B cell (primary cell): ENCODE measurements at regions not wholly inside any gene's neighbourhood (a gene's known extent, or its start where the extent isn't known, plus 50 kb on each side); places are given as distances from the start of the nearest gene placed in this dataset.

Experiments
- CTCF ChIP-seq: fragments of 200-600 bp; IDR thresholded peaks from one replicate; pipeline ENCODE4 v1.8.0; 2022; ENCODE audit warnings: antibody characterized with exemption, mild to moderate bottlenecking
- EZH2 ChIP-seq: IDR thresholded peaks from 2 replicates; pipeline ENCODE4 v1.6.1; 2012; ENCODE audit warnings: borderline replicate concordance, low read depth, mild to moderate bottlenecking, moderate library complexity, low read length; ENCODE audit not compliant: insufficient read depth, poor library complexity, severe bottlenecking

GRCh38 chr2:33796511-33796910, 197.4 kb upstream of the FAM98A start:
- no peak for TF ChIP-seq CTCF
- no peak for TF ChIP-seq EZH2
